ENCODE measurements at regions not wholly inside any gene's neighbourhood (a gene's known extent, or its start where the extent isn't known, plus 50 kb on each side); places are given as distances from the start of the nearest gene placed in this dataset.
"Not testable (repeated sequence)": the region's sequence is repeated elsewhere in the genome, so short reads cannot be mapped to it uniquely, and the experiment has no call there.

GRCh38 chr6:81875782-81876293, 123.4 kb upstream of the TENT5A start:
- no peak for DNase-seq
- 89% methylated on average over 1 of the region's 3 CpGs for WGBS (ENCODE audit: insufficient coverage, low lambda C conversion rate)
- H3K27ac ChIP-seq (ENCODE audit: low read length) = no peak overlapping the region

DNA sequence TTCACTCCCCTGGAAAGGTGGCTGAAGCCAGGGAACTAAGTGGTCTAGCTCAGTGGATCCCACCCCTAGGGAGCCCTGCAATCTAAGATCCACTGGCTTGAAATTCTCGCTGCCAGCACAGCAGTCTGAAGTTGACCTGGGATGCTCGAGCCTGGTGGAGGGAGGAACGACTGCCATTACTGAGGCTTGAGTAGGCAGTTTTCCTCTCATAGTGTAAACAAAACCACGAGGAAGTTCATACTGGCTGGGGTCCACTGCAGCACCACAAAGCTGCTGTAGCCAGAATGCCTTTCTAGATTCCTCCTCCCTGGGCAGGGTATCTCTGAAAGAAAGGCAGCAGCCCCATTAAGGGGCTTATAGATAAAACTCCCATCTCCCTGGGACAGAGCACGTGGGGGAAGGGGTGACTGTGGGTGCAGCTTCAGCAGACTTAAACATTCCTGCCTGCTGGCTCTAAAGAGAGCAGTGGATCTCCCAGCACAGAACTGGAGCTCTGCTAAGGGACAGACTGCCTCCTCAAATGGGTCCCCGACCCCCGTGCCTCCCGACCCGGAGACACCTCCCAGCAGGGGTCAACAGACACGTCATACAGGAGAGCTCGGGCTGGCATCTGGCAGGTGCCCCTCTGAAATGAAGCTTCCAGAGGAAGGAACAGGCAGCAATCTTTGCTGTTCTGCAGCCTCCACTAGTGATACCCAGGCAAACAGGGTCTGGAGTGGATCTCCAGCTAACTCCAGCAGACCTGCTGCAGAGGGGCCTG, 117.4 kb upstream of the TENT5A start:
- not testable (repeated sequence) for H3K4me3 ChIP-seq (ENCODE audit: low read length); H3K36me3 ChIP-seq (ENCODE audit: control insufficient read depth, insufficient read depth, low read length); H3K9me3 ChIP-seq (ENCODE audit: control insufficient read depth, low read depth, low read length); H3K27ac ChIP-seq (ENCODE audit: low read length); H3K27me3 ChIP-seq (ENCODE audit: control insufficient read depth, insufficient read depth, low read length); H3K4me1 ChIP-seq (ENCODE audit: control insufficient read depth, insufficient read depth, low read length); DNase-seq
- no CpG with 5 or more reads among the region's 11 CpGs for WGBS (ENCODE audit: insufficient coverage, low lambda C conversion rate)

More at GRCh38 chr6:81875782-81876293, 123.4 kb upstream of the TENT5A start:
- Histone ChIP-seq H3K27me3 (ENCODE audit: control insufficient read depth, insufficient read depth, low read length) (no peaks in the 10 kb centered on the region), H3K4me1 (ENCODE audit: control insufficient read depth, insufficient read depth, low read length) (no peaks in the 10 kb centered on the region), H3K36me3 (ENCODE audit: control insufficient read depth, insufficient read depth, low read length) (no peaks in the 10 kb centered on the region), H3K4me3 (ENCODE audit: low read length) (no peak overlapping the region), H3K9me3 (ENCODE audit: control insufficient read depth, low read depth, low read length) (no peaks in the 10 kb centered on the region)

GRCh38 chr6:81865712-81866111, 113.2 kb upstream of the TENT5A start:
- 86% methylated on average over 1 of the region's 3 CpGs for whole genome bisulfite sequencing (ENCODE audit: insufficient coverage, low lambda C conversion rate)
- Histone ChIP-seq H3K27ac (ENCODE audit: low read length) (no peak overlapping the region), H3K36me3 (ENCODE audit: control insufficient read depth, insufficient read depth, low read length) (no peaks in the 10 kb centered on the region), H3K4me3 (ENCODE audit: low read length) (no peak overlapping the region), H3K9me3 (ENCODE audit: control insufficient read depth, low read depth, low read length) (no peaks in the 10 kb centered on the region), H3K4me1 (ENCODE audit: control insufficient read depth, insufficient read depth, low read length) (no peaks in the 10 kb centered on the region), H3K27me3 (ENCODE audit: control insufficient read depth, insufficient read depth, low read length) (no peaks in the 10 kb centered on the region)
- no peak for DNase-seq

DNA sequence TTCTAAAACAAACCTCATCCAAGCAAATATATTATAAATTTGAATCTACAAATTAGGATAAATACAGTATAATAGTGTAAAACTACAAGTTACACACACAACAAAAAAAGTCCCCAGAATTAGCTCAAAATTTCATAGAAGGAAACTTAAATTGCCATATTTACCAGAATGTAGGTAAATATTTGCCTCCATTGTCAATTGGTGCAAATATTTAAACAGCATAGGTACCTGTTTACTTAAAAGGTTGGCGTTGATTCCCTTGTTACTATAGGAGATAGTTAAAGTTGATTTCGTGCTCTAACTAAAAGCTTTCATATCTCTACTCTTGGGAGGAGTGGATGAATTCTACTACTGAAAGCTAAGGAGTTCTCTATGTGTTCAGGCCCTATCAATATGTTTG, 111.6 kb upstream of the TENT5A start:
- no peak for DNase-seq
- WGBS (ENCODE audit: insufficient coverage, low lambda C conversion rate) = 67% methylated on average over 2 of the region's 2 CpGs

DNA sequence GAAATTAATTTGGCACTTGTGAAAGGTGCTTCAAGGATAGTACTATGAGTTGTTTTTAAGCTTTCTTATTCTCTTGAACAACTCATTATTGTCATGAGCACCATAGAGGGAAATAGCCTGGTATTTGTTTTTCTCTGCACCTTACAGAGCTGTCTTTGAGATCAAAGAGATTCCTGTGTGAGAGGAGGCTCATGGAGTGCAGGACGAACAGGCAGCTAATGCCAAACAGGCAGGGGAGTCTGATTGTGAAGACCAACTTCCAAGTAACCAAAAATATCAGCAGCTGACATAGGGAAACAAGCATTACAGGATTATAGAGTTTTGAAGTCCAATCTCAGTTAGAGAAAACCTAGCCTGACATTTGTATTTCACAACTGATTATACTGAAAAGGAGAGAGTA, 110.6 kb upstream of the TENT5A start:
- Histone ChIP-seq H3K27ac (ENCODE audit: low read length) (no peak overlapping the region), H3K4me3 (ENCODE audit: low read length) (no peak overlapping the region), H3K4me1 (ENCODE audit: control insufficient read depth, insufficient read depth, low read length) (no peaks in the 10 kb centered on the region), H3K9me3 (ENCODE audit: control insufficient read depth, low read depth, low read length) (no peaks in the 10 kb centered on the region), H3K27me3 (ENCODE audit: control insufficient read depth, insufficient read depth, low read length) (no peaks in the 10 kb centered on the region), H3K36me3 (ENCODE audit: control insufficient read depth, insufficient read depth, low read length) (no peaks in the 10 kb centered on the region)
- no peak for DNase-seq
- WGBS (ENCODE audit: insufficient coverage, low lambda C conversion rate) = no CpG with 5 or more reads among the region's 1 CpG

More for the DNA sequence above, 111.6 kb upstream of the TENT5A start:
- Histone ChIP-seq H3K36me3 (ENCODE audit: control insufficient read depth, insufficient read depth, low read length) (no peaks in the 10 kb centered on the region), H3K27me3 (ENCODE audit: control insufficient read depth, insufficient read depth, low read length) (no peaks in the 10 kb centered on the region), H3K4me1 (ENCODE audit: control insufficient read depth, insufficient read depth, low read length) (no peaks in the 10 kb centered on the region), H3K9me3 (ENCODE audit: control insufficient read depth, low read depth, low read length) (no peaks in the 10 kb centered on the region), H3K4me3 (ENCODE audit: low read length) (no peak overlapping the region), H3K27ac (ENCODE audit: low read length) (no peak overlapping the region)

- Histone ChIP-seq H3K4me1 (ENCODE audit: control insufficient read depth, insufficient read depth, low read length) (no peaks in the 10 kb centered on the region), H3K9me3 (ENCODE audit: control insufficient read depth, low read depth, low read length) (no peaks in the 10 kb centered on the region), H3K27me3 (ENCODE audit: control insufficient read depth, insufficient read depth, low read length) (no peaks in the 10 kb centered on the region), H3K36me3 (ENCODE audit: control insufficient read depth, insufficient read depth, low read length) (no peaks in the 10 kb centered on the region), H3K27ac (ENCODE audit: low read length) (no peak overlapping the region), H3K4me3 (ENCODE audit: low read length) (no peak overlapping the region)
- no CpG with 5 or more reads among the region's 1 CpG for WGBS (ENCODE audit: insufficient coverage, low lambda C conversion rate)
- no peak for DNase-seq
Observed at GRCh38 chr6:81861281-81861680, 108.8 kb upstream of the TENT5A start.

DNA sequence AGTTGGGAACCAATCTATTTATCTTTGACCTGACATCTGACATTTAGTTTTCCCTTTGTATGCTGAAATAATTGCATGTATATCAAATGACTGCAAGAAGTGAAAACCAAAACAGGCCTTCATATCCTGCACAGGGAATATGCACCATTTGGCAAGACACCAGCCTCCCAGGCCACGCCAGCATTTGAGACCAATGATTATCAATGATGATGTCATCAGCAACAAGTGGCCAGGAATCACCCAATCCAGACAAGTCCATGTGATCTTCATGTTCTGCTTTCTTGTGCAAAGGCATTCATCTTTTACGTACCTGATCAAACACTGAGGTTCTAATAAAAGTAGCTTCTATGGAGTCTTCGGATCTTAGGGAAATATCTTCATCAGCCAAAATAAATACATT, 107.4 kb upstream of the TENT5A start:
- H3K27ac ChIP-seq (ENCODE audit: low read length) = no peak overlapping the region
- no peak overlapping the region for H3K4me3 ChIP-seq (ENCODE audit: low read length)
- WGBS (ENCODE audit: insufficient coverage, low lambda C conversion rate) = 100% methylated on average over 2 of the region's 3 CpGs
- no peaks in the 10 kb centered on the region for H3K9me3 ChIP-seq (ENCODE audit: control insufficient read depth, low read depth, low read length)
- no peaks in the 10 kb centered on the region for H3K4me1 ChIP-seq (ENCODE audit: control insufficient read depth, insufficient read depth, low read length)
- no peaks in the 10 kb centered on the region for H3K36me3 ChIP-seq (ENCODE audit: control insufficient read depth, insufficient read depth, low read length)
- no peaks in the 10 kb centered on the region for H3K27me3 ChIP-seq (ENCODE audit: control insufficient read depth, insufficient read depth, low read length)
- DNase-seq = no peak

- H3K4me1 ChIP-seq (ENCODE audit: control insufficient read depth, insufficient read depth, low read length) = no peaks in the 10 kb centered on the region
- H3K27me3 ChIP-seq (ENCODE audit: control insufficient read depth, insufficient read depth, low read length) = no peaks in the 10 kb centered on the region
- H3K27ac ChIP-seq (ENCODE audit: low read length) = no peak overlapping the region
- H3K4me3 ChIP-seq (ENCODE audit: low read length) = no peak overlapping the region
- no peaks in the 10 kb centered on the region for H3K36me3 ChIP-seq (ENCODE audit: control insufficient read depth, insufficient read depth, low read length)
- H3K9me3 ChIP-seq (ENCODE audit: control insufficient read depth, low read depth, low read length) = no peaks in the 10 kb centered on the region
- DNase-seq = no peak
Observed at GRCh38 chr6:81857812-81858211, 105.3 kb upstream of the TENT5A start.

DNA sequence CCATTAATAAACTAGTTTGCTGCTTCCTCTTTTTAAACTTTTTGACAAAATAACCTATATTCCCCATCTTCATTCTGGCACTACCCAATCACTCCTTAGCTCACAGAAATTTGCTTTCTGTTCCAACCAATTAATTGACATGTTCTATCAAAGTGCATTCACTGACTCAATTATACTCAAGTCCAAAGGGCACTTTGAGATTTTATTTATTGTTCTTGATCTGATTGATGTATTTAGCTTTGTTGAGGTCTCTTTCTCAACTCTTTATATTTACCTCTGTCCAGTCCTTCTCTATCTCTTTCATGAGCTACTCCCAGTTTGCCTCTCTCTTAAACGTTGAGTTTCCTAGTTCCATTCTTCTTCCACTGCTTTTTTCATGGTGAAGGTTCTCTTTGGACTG, 104.4 kb upstream of the TENT5A start:
- Histone ChIP-seq H3K27ac (ENCODE audit: low read length) (no peak overlapping the region), H3K27me3 (ENCODE audit: control insufficient read depth, insufficient read depth, low read length) (no peaks in the 10 kb centered on the region), H3K4me1 (ENCODE audit: control insufficient read depth, insufficient read depth, low read length) (no peaks in the 10 kb centered on the region), H3K4me3 (ENCODE audit: low read length) (no peak overlapping the region), H3K9me3 (ENCODE audit: control insufficient read depth, low read depth, low read length) (no peaks in the 10 kb centered on the region), H3K36me3 (ENCODE audit: control insufficient read depth, insufficient read depth, low read length) (no peaks in the 10 kb centered on the region)
- DNase-seq = no peak
- WGBS (ENCODE audit: insufficient coverage, low lambda C conversion rate) = 64% methylated on average over 1 of the region's 1 CpG

DNA sequence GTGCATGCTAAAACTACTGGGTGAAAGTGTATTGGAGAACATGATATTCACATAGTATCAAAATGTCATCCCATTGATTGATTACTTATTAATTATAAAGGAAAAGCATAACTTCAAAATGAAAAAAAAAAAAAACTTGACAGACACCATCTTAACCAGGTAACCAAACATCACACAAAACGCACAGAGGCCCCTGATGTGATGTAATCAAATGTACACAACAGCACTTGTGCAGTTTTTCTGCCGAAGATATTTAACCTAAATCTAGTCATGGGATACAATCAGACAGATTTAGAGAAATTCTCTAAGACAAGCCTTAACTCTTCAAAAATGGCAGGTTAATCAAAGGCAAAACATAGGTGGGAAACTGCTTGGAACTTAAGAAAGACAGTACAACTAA, 102.0 kb upstream of the TENT5A start:
- Histone ChIP-seq H3K4me3 (ENCODE audit: low read length) (no peak overlapping the region), H3K27me3 (ENCODE audit: control insufficient read depth, insufficient read depth, low read length) (no peaks in the 10 kb centered on the region), H3K36me3 (ENCODE audit: control insufficient read depth, insufficient read depth, low read length) (no peaks in the 10 kb centered on the region), H3K9me3 (ENCODE audit: control insufficient read depth, low read depth, low read length) (no peaks in the 10 kb centered on the region), H3K27ac (ENCODE audit: low read length) (no peak overlapping the region), H3K4me1 (ENCODE audit: control insufficient read depth, insufficient read depth, low read length) (no peaks in the 10 kb centered on the region)
- WGBS (ENCODE audit: insufficient coverage, low lambda C conversion rate) = 50% methylated on average over 2 of the region's 2 CpGs
- no peak for DNase-seq

DNA sequence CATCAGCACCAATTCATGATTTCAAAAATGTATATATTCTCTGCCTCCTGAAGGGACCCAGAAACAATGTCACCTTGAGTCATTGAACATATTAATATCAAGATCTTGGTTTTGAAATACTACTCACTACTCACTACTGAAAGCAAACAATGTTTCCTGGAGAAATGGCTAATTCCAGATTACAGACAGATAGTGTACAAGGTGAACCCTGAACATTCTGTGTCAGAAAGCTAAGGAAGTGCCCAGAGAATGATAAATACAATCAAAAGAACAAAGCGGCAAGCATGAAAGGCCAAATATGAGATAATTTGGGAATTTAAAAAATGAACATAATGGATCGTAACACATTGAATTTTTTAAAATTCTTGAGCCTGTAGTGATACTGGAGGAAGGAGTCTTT, 101.5 kb upstream of the TENT5A start:
- Histone ChIP-seq H3K36me3 (ENCODE audit: control insufficient read depth, insufficient read depth, low read length) (no peaks in the 10 kb centered on the region), H3K4me3 (ENCODE audit: low read length) (no peak overlapping the region), H3K4me1 (ENCODE audit: control insufficient read depth, insufficient read depth, low read length) (no peaks in the 10 kb centered on the region), H3K9me3 (ENCODE audit: control insufficient read depth, low read depth, low read length) (no peaks in the 10 kb centered on the region), H3K27ac (ENCODE audit: low read length) (no peak overlapping the region), H3K27me3 (ENCODE audit: control insufficient read depth, insufficient read depth, low read length) (no peaks in the 10 kb centered on the region)
- peak in 1 of 2 donors; percentile 36 for DNase-seq
- WGBS (ENCODE audit: insufficient coverage, low lambda C conversion rate) = 37% methylated on average over 2 of the region's 2 CpGs
